A549 (cell line): ENCODE measurements at regions not wholly inside any gene's neighbourhood (a gene's known extent, or its start where the extent isn't known, plus 50 kb on each side); places are given as distances from the start of the nearest gene placed in this dataset.

ENCODE experiments used
- ATAC-seq, 2 experiments: fragments of 200-7000 bp in 1 of 2; fragments of >200 bp in 1 of 2; cut with Nextera tagmentation in 1 of 2; cut with Tn5 transposase in 1 of 2; 3 replicates each; pipeline versions ENCODE4 v1.8.0 to v1.9.1; 2018 to 2020; ENCODE audit warnings: mild to moderate bottlenecking in 1 of 2, moderate library complexity in 1 of 2
- CTCF ChIA-PET: fragments of 300-600 bp; sonication (Branson Sonifier 250); formaldehyde crosslinking; extraction: SDS; loops from one replicate; lab custom pipeline; 2021; ENCODE audit warnings: antibody characterized with exemption, inconsistent platforms; lab: Yijun Ruan, JAX
- POLR2A ChIA-PET: fragments of 350-600 bp; formaldehyde crosslinking; extraction: SDS; loops from one replicate; lab custom pipeline; 2021; ENCODE audit warnings: antibody characterized with exemption, inconsistent platforms; lab: Yijun Ruan, JAX
- DNase-seq, 2 experiments: peaks; one replicate each; pipeline versions ENCODE4 v3.0.0 to v3.0.0-alpha.2; 2011 to 2016; ENCODE audit warnings: low read depth in 1 of 2, low spot score in 1 of 2
- FAIRE-seq: peaks from 2 replicates; lab custom pipeline; 2011; peaks lifted over from hg19 to GRCh38; lab: Jason Lieb, UNC
- H3K27ac ChIP-seq, 2 experiments: fragments of >200 bp; sonication (Bioruptor Twin); formaldehyde crosslinking; 3 replicates each; pipeline ENCODE4 v1.5.1; 2016 to 2017
- H3K4me1 ChIP-seq: fragments of >200 bp; sonication (Bioruptor Twin); formaldehyde crosslinking; 3 replicates; pipeline ENCODE4 v1.6.1; 2016
- H3K4me2 ChIP-seq: fragments of >200 bp; sonication (Bioruptor Twin); formaldehyde crosslinking; 3 replicates; pipeline ENCODE4 v1.6.1; 2016
- H3K4me3 ChIP-seq: fragments of >200 bp; sonication (Bioruptor Twin); formaldehyde crosslinking; 3 replicates; pipeline ENCODE4 v1.5.1; 2016
- H3K9me3 ChIP-seq: fragments of >200 bp; sonication (Bioruptor Twin); formaldehyde crosslinking; 3 replicates; pipeline ENCODE4 v1.6.1; 2016
- ATOH8 ChIP-seq: fragments of 250-450 bp; sonication (Bioruptor Pico); IDR thresholded peaks from 2 replicates; pipeline ENCODE4 v1.5.0; 2020; ENCODE audit warnings: low read depth, mild to moderate bottlenecking, moderate library complexity
- BCL3 ChIP-seq: fragments of >200 bp; sonication (Bioruptor Twin); formaldehyde crosslinking; IDR thresholded peaks from 3 replicates; pipeline ENCODE4 v1.6.1; 2016
- CEBPB ChIP-seq, 2 experiments: fragments of >200 bp in 1 of 2; sonication (Bioruptor Twin) in 1 of 2; formaldehyde crosslinking in 1 of 2; IDR thresholded peaks; 2 replicates each; pipeline ENCODE4 v1.6.1; 2012 to 2016
- ELK1 ChIP-seq: fragments of 150-350 bp; IDR thresholded peaks from 2 replicates; pipeline ENCODE4 v1.6.1; 2014; ENCODE audit warnings: low read depth, mild to moderate bottlenecking, low read length
- EP300 ChIP-seq, 2 experiments: fragments of >200 bp; sonication (Bioruptor Twin); formaldehyde crosslinking; IDR thresholded peaks; 2 replicates in 1 of 2; 3 replicates in 1 of 2; pipeline ENCODE4 v1.6.1; 2016 to 2017
- FOSL2 ChIP-seq, 2 experiments: fragments of 450-650 bp in 1 of 2; fragments of >200 bp in 1 of 2; sonication (Bioruptor Twin) in 1 of 2; formaldehyde crosslinking; IDR thresholded peaks; 2 replicates each; pipeline versions ENCODE4 v1.5.0 to v1.6.1; 2016 to 2020; ENCODE audit warnings: mild to moderate bottlenecking in 1 of 2, moderate library complexity in 1 of 2
- FOXS1 ChIP-seq: fragments of 250-450 bp; sonication (Bioruptor Pico); IDR thresholded peaks from 2 replicates; pipeline ENCODE4 v1.5.0; 2020; ENCODE audit warnings: mild to moderate bottlenecking, moderate library complexity
- GATA3 ChIP-seq: IDR thresholded peaks from 2 replicates; pipeline ENCODE4 v1.6.1; 2012; ENCODE audit warnings: borderline replicate concordance
- HDAC2 ChIP-seq: fragments of 200-600 bp; sonication (generic); IDR thresholded peaks from 2 replicates; pipeline ENCODE4 v1.6.1; 2016
- HES2 ChIP-seq: fragments of >200 bp; sonication (Bioruptor Twin); formaldehyde crosslinking; IDR thresholded peaks from 2 replicates; pipeline ENCODE4 v1.6.1; 2016
- HOXB13 ChIP-seq: fragments of 250-450 bp; sonication (Bioruptor Pico); IDR thresholded peaks from 2 replicates; pipeline ENCODE4 v1.5.0; 2020; ENCODE audit warnings: low read depth, mild to moderate bottlenecking, moderate library complexity
- KDM5A ChIP-seq: fragments of 200-600 bp; sonication (generic); IDR thresholded peaks from 2 replicates; pipeline ENCODE4 v1.6.1; 2016; ENCODE audit warnings: antibody characterized with exemption, mild to moderate bottlenecking
- MAZ ChIP-seq: fragments of 150-350 bp; IDR thresholded peaks from 2 replicates; pipeline ENCODE4 v1.6.1; 2014; ENCODE audit warnings: antibody characterized with exemption, low read depth, low read length, borderline replicate concordance
- MYC ChIP-seq: IDR thresholded peaks from 2 replicates; pipeline ENCODE4 v1.6.1; 2012; ENCODE audit warnings: mild to moderate bottlenecking, inconsistent platforms, low read length, improper control_type of control experiment, borderline replicate concordance
- NPAS2 ChIP-seq: fragments of 250-450 bp; sonication (Bioruptor Pico); IDR thresholded peaks from 2 replicates; pipeline ENCODE4 v1.8.0; 2022; ENCODE audit warnings: mild to moderate bottlenecking, moderate library complexity, borderline replicate concordance
- PBX3 ChIP-seq: IDR thresholded peaks from 2 replicates; pipeline ENCODE4 v1.6.1; 2012
- PHF8 ChIP-seq: fragments of 200-600 bp; sonication (generic); IDR thresholded peaks from 2 replicates; pipeline ENCODE4 v1.6.1; 2016; ENCODE audit warnings: low read depth, mild to moderate bottlenecking, antibody characterized with exemption, moderate library complexity, borderline replicate concordance
- POLR2AphosphoS2 ChIP-seq: conservative IDR thresholded peaks from 2 replicates; pipeline ENCODE4 v1.6.1; 2012; ENCODE audit warnings: low read length, improper control_type of control experiment, inconsistent platforms
- RFX5 ChIP-seq: fragments of 450-650 bp; IDR thresholded peaks from 2 replicates; pipeline ENCODE4 v1.7.1; 2014; ENCODE audit warnings: antibody characterized with exemption, mild to moderate bottlenecking, moderate library complexity
- RNF2 ChIP-seq: fragments of 200-600 bp; sonication (generic); IDR thresholded peaks from 2 replicates; pipeline ENCODE4 v1.6.1; 2016; ENCODE audit warnings: low read depth, mild to moderate bottlenecking, antibody characterized with exemption, moderate library complexity, borderline replicate concordance
- SREBF2 ChIP-seq: fragments of 450-650 bp; IDR thresholded peaks from 2 replicates; pipeline ENCODE4 v1.6.1; 2014; ENCODE audit warnings: mild to moderate bottlenecking, moderate library complexity
- TFCP2L1 ChIP-seq: fragments of 250-450 bp; sonication (Bioruptor Pico); IDR thresholded peaks from 2 replicates; pipeline ENCODE4 v1.5.0; 2021; ENCODE audit warnings: mild to moderate bottlenecking
- USF2 ChIP-seq: fragments of 450-650 bp; IDR thresholded peaks from 2 replicates; pipeline ENCODE4 v1.6.1; 2014; ENCODE audit warnings: antibody characterized with exemption
- ZFP36 ChIP-seq: fragments of 450-650 bp; IDR thresholded peaks from 2 replicates; pipeline ENCODE4 v1.6.1; 2014; ENCODE audit warnings: borderline replicate concordance; ENCODE audit not compliant: partially characterized antibody
- WGBS: methylation state at CpG from one replicate; pipeline ENCODE4 v1.1.6; 2017; ENCODE audit errors: missing lambda C conversion rate; 5-methylcytosine and 5-hydroxymethylcytosine counted together

GRCh38 chr4:58451707-58452106, 1341.5 kb upstream of the IGFBP7 start:
- no peaks in the 10 kb centered on the region for H3K4me1 ChIP-seq
- FAIRE-seq (no peak), ATAC-seq (no peak), DNase-seq (no peak)
- no peak overlapping the region for H3K27ac ChIP-seq
- no peak for TF ChIP-seq RNF2
- no peak for TF ChIP-seq HDAC2
- H3K4me3 ChIP-seq, result no peak overlapping the region
- POLR2A ChIA-PET, result no interaction called here
- 24% methylated on average over 2 of the region's 2 CpGs for WGBS
- no peaks in the 10 kb centered on the region for H3K9me3 ChIP-seq
- no peak overlapping the region for H3K4me2 ChIP-seq
- CTCF ChIA-PET, result no interaction called here

GRCh38 chr4:58435871-58436270, 1325.7 kb upstream of the IGFBP7 start:
- no peak for DNase-seq
- Histone ChIP-seq H3K9me3 (no peaks in the 10 kb centered on the region), H3K4me2 (no peak overlapping the region), H3K4me3 (no peak overlapping the region), H3K4me1 (no peaks in the 10 kb centered on the region), H3K27ac (no peak overlapping the region)
- CTCF ChIA-PET, result no interaction called here
- no peak for TF ChIP-seq FOXS1 (CRISPR knock-in tag)
- no peak for TF ChIP-seq EP300 (IDR thresholded peaks at IDR 0.05)
- no peak for TF ChIP-seq MAZ
- TF ChIP-seq ATOH8 (CRISPR knock-in tag), result no peak
- no peak for TF ChIP-seq HDAC2
- TF ChIP-seq TFCP2L1 (CRISPR knock-in tag), result no peak
- FAIRE-seq, result no peak
- ATAC-seq, result no peak
- POLR2A ChIA-PET, result no interaction called here
- WGBS, result 96% methylated on average over 11 of the region's 11 CpGs

- FAIRE-seq (no peak), DNase-seq (no peak)
- Histone ChIP-seq H3K4me1 (no peaks in the 10 kb centered on the region), H3K4me2 (no peak overlapping the region)
- POLR2A ChIA-PET, result no interaction called here
- TF ChIP-seq HOXB13 (CRISPR knock-in tag) (no peak), MYC (no peak), CEBPB (IDR thresholded peaks at IDR 0.05) (no peak)
- TF ChIP-seq, all 56 proteins: peak for 0
- Histone ChIP-seq H3K4me3 (no peak overlapping the region), H3K9me3 (no peaks in the 10 kb centered on the region), H3K27ac (no peak overlapping the region)
- ATAC-seq, result no peak
- CTCF ChIA-PET, result no interaction called here
- WGBS, result 0% methylated on average over 1 of the region's 1 CpG
These were observed 1303.7 kb upstream of the IGFBP7 start for GRCh38 chr4:58413849-58414248.

GRCh38 chr4:58411904-58412303, 1301.7 kb upstream of the IGFBP7 start:
- ChIA-PET POLR2A (no interaction called here), CTCF (no interaction called here)
- 56% methylated on average over 2 of the region's 2 CpGs for WGBS
- H3K4me1 ChIP-seq, result no peaks in the 10 kb centered on the region
- no peak overlapping the region for H3K4me3 ChIP-seq
- H3K27ac ChIP-seq, result no peak overlapping the region
- ATAC-seq (no peak), DNase-seq (no peak), FAIRE-seq (no peak)
- H3K4me2 ChIP-seq, result no peak overlapping the region
- no peaks in the 10 kb centered on the region for H3K9me3 ChIP-seq
- TF ChIP-seq RFX5, result no peak
- TF ChIP-seq NPAS2, result no peak

GRCh38 chr4:58406762-58407161, 1296.6 kb upstream of the IGFBP7 start:
- TF ChIP-seq SREBF2 (no peak), ZFP36 (no peak), POLR2AphosphoS2 (no peak), HES2 (no peak), PBX3 (no peak), KDM5A (no peak), FOSL2 (IDR thresholded peaks at IDR 0.05) (no peak), FOSL2 (CRISPR knock-in tag; IDR thresholded peaks at IDR 0.05) (no peak), USF2 (no peak), PHF8 (no peak), GATA3 (no peak), ELK1 (no peak), BCL3 (no peak)
- POLR2A ChIA-PET, result no interaction called here
- no peak for FAIRE-seq

More at GRCh38 chr4:58406762-58407161, 1296.6 kb upstream of the IGFBP7 start:
- Histone ChIP-seq H3K4me2 (no peak overlapping the region), H3K4me3 (no peak overlapping the region), H3K27ac (no peak overlapping the region), H3K9me3 (no peaks in the 10 kb centered on the region), H3K4me1 (no peaks in the 10 kb centered on the region)
- 5% methylated on average over 2 of the region's 2 CpGs for WGBS
- DNase-seq (no peak), ATAC-seq (no peak)
- CTCF ChIA-PET, result no interaction called here
